ENCODE measurements at regions not wholly inside any gene's neighbourhood (a gene's known extent, or its start where the extent isn't known, plus 50 kb on each side); places are given as distances from the start of the nearest gene placed in this dataset.
"Not testable (repeated sequence)": the region's sequence is repeated elsewhere in the genome, so short reads cannot be mapped to it uniquely, and the experiment has no call there.

DNA sequence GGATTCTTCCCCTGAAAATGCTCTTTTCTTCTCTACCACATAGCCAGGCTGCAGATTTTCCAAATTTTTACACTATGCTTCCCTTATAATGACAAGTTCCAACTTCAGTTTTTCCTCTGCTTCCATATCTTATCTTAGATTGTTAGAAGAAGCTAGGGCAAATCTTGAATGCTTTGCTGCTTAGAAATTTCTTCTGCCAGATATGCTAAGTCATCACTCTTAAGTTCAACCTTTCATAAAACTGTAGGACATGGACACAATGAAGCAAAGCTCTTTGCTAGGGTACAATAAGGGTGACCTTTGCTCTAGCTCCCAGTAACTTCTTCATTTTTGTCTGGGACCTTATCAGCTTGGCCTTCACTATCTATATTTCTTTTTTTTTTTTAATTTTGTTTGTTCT is 88.7 kb downstream of the NXNL2 start:
- ATAC-seq (no peak), DNase-seq (no peak)
- Histone ChIP-seq H3K27me3 (ENCODE audit: insufficient read depth in 3 of 3, low read length in 2 of 3) (no peaks in the 10 kb centered on the region), H3K4me3 (no peak overlapping the region), H3K4me1 (no peaks in the 10 kb centered on the region), H3K27ac (no peak overlapping the region), H3K9me3 (no peaks in the 10 kb centered on the region), H3K36me3 (ENCODE audit: insufficient read depth in 1 of 2, low read depth in 1 of 2) (no peaks in the 10 kb centered on the region)
- intact Hi-C loops (cut with DNase I): no loop called here
- TF ChIP-seq, protein P1, sequence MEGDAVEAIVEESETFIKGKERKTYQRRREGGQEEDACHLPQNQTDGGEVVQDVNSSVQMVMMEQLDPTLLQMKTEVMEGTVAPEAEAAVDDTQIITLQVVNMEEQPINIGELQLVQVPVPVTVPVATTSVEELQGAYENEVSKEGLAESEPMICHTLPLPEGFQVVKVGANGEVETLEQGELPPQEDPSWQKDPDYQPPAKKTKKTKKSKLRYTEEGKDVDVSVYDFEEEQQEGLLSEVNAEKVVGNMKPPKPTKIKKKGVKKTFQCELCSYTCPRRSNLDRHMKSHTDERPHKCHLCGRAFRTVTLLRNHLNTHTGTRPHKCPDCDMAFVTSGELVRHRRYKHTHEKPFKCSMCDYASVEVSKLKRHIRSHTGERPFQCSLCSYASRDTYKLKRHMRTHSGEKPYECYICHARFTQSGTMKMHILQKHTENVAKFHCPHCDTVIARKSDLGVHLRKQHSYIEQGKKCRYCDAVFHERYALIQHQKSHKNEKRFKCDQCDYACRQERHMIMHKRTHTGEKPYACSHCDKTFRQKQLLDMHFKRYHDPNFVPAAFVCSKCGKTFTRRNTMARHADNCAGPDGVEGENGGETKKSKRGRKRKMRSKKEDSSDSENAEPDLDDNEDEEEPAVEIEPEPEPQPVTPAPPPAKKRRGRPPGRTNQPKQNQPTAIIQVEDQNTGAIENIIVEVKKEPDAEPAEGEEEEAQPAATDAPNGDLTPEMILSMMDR (IDR thresholded peaks at IDR 0.05): no peak

DNA sequence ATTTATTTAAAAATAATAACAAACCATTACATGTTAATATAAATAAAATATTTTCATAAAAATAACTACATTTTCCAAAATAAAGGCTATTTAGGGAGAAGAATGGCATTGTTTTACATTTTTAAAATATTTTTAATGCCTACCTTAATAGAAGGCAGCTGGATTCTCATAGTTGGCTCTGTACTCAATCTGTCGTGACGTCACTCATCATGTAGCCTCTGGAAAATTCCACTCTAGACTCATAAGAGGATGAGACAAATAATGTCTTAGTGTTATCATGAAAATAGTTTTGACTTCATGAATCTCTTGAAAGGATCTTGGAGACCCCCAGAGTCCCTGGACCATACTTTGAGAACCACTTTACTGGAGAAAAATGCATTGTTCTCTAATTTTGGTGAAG is 93.1 kb downstream of the NXNL2 start:
- Histone ChIP-seq H3K27me3 (ENCODE audit: insufficient read depth in 3 of 3, low read length in 2 of 3) (no peaks in the 10 kb centered on the region), H3K4me3 (no peak overlapping the region), H3K27ac (no peak overlapping the region), H3K36me3 (ENCODE audit: insufficient read depth in 1 of 2, low read depth in 1 of 2) (no peaks in the 10 kb centered on the region), H3K4me1 (no peaks in the 10 kb centered on the region), H3K9me3 (no peaks in the 10 kb centered on the region)
- TF ChIP-seq, protein P1 (IDR thresholded peaks at IDR 0.05): no peak
- DNase-seq (no peak), ATAC-seq (no peak)
- WGBS, 3 donors: 28 to 44% (median 37%) methylated on average over 2 of the region's 2 CpGs
- intact Hi-C loops (cut with DNase I): no loop called here

DNA sequence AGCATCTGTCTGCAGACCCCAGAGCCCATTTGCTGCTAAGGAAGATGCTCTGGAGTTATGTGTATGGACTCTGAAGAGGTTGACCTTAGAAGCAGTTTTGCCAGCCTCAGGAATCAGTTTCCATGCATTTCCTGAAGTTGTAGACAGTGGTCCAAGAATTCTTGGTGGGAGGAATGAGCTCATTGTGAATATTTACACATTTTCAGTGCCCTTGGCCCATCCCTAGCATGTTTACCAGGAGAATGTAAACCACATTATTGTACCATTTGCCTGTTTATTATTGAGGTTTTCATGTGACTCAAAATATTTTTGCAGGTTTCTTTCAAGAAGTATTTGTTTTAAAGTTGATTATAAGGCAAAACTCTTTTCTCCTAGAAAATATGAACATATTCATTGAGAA is 93.8 kb downstream of the NXNL2 start:
- H3K27ac ChIP-seq: no peak overlapping the region
- no peaks in the 10 kb centered on the region for H3K27me3 ChIP-seq (ENCODE audit: insufficient read depth in 3 of 3, low read length in 2 of 3)
- ATAC-seq (no peak), DNase-seq (no peak)
- intact Hi-C loops (cut with DNase I): no loop called here
- TF ChIP-seq, protein P1 (IDR thresholded peaks at IDR 0.05): no peak
- H3K4me3 ChIP-seq: no peak overlapping the region
- no peaks in the 10 kb centered on the region for H3K36me3 ChIP-seq (ENCODE audit: insufficient read depth in 1 of 2, low read depth in 1 of 2)
- no peaks in the 10 kb centered on the region for H3K4me1 ChIP-seq
- H3K9me3 ChIP-seq: peaks cover 4% of the 10 kb centered on the region

DNA sequence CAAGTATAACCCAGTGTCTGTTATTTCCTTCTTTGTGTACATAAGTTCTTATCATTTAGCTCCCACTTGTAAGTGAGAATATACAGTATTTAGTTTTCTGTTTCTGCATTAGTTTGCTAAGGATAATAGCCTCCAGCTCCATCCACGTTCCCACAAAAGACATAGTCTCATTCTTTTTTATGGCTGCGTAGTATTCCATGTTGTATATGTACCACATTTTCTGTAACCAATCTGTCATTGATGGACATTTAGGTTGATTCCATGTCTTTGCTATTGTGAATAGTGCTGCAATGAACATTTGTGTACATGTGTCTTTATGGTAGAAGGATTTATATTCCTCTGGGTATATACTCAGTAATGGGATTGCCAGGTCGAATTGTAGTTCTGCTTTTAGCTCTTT is 95.6 kb downstream of the NXNL2 start:
- H3K4me1 ChIP-seq; H3K4me3 ChIP-seq; DNase-seq; H3K27ac ChIP-seq; intact Hi-C loops (cut with DNase I); H3K27me3 ChIP-seq (ENCODE audit: insufficient read depth in 3 of 3, low read length in 2 of 3); H3K36me3 ChIP-seq (ENCODE audit: insufficient read depth in 1 of 2, low read depth in 1 of 2); ATAC-seq: not testable (repeated sequence)
- H3K9me3 ChIP-seq: peaks cover 13% of the 10 kb centered on the region
- 72 to 89% (median 82%) methylated on average over 3 of the region's 3 CpGs for WGBS, 3 donors

DNA sequence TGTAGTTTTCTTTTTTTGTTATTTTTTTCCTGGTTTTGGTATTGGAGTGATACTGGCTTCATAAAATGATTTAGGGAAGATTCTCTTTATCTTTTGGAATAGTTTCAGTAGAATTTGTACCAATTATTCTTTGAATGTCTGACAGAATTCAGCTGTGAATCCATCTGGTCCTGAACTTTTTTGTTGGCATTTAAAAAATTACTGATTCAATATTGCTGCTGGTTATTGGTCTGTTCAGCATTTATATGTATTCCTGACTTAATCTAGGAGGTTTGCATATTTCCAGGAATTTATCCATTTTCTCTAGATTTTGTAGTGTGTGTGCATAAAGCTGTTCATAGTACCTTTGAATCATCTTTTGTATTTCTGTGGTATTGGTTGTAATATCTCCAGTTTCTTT is 100.2 kb downstream of the NXNL2 start:
- ATAC-seq: no peak

More for the DNA sequence above, 100.2 kb downstream of the NXNL2 start:
- H3K27ac ChIP-seq: no peak overlapping the region
- no peaks in the 10 kb centered on the region for H3K27me3 ChIP-seq (ENCODE audit: insufficient read depth in 3 of 3, low read length in 2 of 3)
- DNase-seq: no peak
- H3K9me3 ChIP-seq: peaks cover 13% of the 10 kb centered on the region
- intact Hi-C loops (cut with DNase I): no loop called here
- no peak overlapping the region for H3K4me3 ChIP-seq
- no peaks in the 10 kb centered on the region for H3K4me1 ChIP-seq
- TF ChIP-seq, protein P1 (IDR thresholded peaks at IDR 0.05): no peak
- H3K36me3 ChIP-seq (ENCODE audit: insufficient read depth in 1 of 2, low read depth in 1 of 2): no peaks in the 10 kb centered on the region
